HCT116 (cell line): ENCODE measurements at regions not wholly inside any gene's neighbourhood (a gene's known extent, or its start where the extent isn't known, plus 50 kb on each side); places are given as distances from the start of the nearest gene placed in this dataset.

Experiments used
- ATAC-seq: fragments of 200-7000 bp; cut with Tn5 transposase; 2 replicates; pipeline ENCODE4 v1.9.1; 2020; ENCODE audit warnings: mild to moderate bottlenecking, moderate library complexity
- BruUV-seq: library from RNA; stranded (reverse); fragments of 400-500 nt; replicated peaks from 2 replicates; lab custom pipeline; 2021; lab: Mats Ljungman, UMichigan
- CTCF ChIA-PET: fragments of 300-600 bp; sonication (Branson Sonifier 250); formaldehyde crosslinking; loops from one replicate; lab custom pipeline; 2021; ENCODE audit warnings: antibody characterized with exemption; lab: Charles Lee
- POLR2A ChIA-PET: fragments of 300-600, 350-600 bp; sonication (Branson Sonifier 250); formaldehyde crosslinking; loops from one replicate; lab custom pipeline; 2021; ENCODE audit warnings: antibody characterized with exemption; lab: Charles Lee
- RAD21 ChIA-PET, 2 experiments: fragments of 300-600 bp; sonication (Branson Sonifier 250); formaldehyde crosslinking; loops; one replicate each; lab custom pipeline; 2023; ENCODE audit warnings: low total read pairs in 2 of 2; ENCODE audit not compliant: uncharacterized antibody in 2 of 2, unreplicated experiment in 2 of 2, low non-redundant PET in 1 of 2; lab: Charles Lee
- DNase-seq: peaks from one replicate; pipeline ENCODE4 v3.0.0-alpha.2; 2010; ENCODE audit warnings: low read depth, low spot score
- H2AFZ ChIP-seq: fragments of 200-600 bp; shearing (Covaris generic), sonication (generic); 2 replicates; pipeline ENCODE4 v1.6.1; 2017; ENCODE audit warnings: low read depth, mixed run types, mixed read lengths, antibody characterized with exemption, low read length; ENCODE audit not compliant: poor library complexity, severe bottlenecking
- H3K27ac ChIP-seq: 2 replicates; pipeline ENCODE4 v1.5.1; 2012; ENCODE audit warnings: low read depth, low read length
- H3K27me3 ChIP-seq: fragments of 200-600 bp; sonication (generic); 2 replicates; pipeline ENCODE4 v1.6.1; 2016; ENCODE audit warnings: mixed run types, low read length, mixed read lengths; ENCODE audit not compliant: insufficient read depth
- H3K36me3 ChIP-seq, 2 experiments: fragments of 200-500 bp in 1 of 2; fragments of 200-600 bp in 1 of 2; sonication (Bioruptor generic) in 1 of 2; sonication (generic) in 1 of 2; 2 replicates each; pipeline versions ENCODE4 v1.5.1 to v1.6.1; 2014 to 2016; ENCODE audit warnings: low read length in 2 of 2, inconsistent platforms in 1 of 2, mixed read lengths in 1 of 2, mixed run types in 1 of 2; ENCODE audit not compliant: insufficient read depth in 2 of 2, control insufficient read depth in 1 of 2
- H3K4me1 ChIP-seq, 2 experiments: fragments of 200-600 bp in 1 of 2; sonication (generic) in 1 of 2; 2 replicates each; pipeline versions ENCODE4 v1.5.1 to v1.6.1; 2012 to 2017; ENCODE audit warnings: low read length in 2 of 2, inconsistent platforms in 1 of 2, mild to moderate bottlenecking in 1 of 2, mixed read lengths in 1 of 2, mixed run types in 1 of 2, moderate library complexity in 1 of 2; ENCODE audit not compliant: insufficient read depth in 2 of 2, control insufficient read depth in 1 of 2
- H3K4me2 ChIP-seq: fragments of 200-600 bp; sonication (generic); 2 replicates; pipeline ENCODE4 v1.6.1; 2017; ENCODE audit warnings: mixed run types, low read length, mixed read lengths
- H3K4me3 ChIP-seq, 2 experiments: fragments of 200-600 bp in 1 of 2; sonication (generic) in 1 of 2; replicated peaks in 1 of 2; 2 replicates each; pipeline ENCODE4 v1.5.1; 2011 to 2016; ENCODE audit warnings: low read length in 2 of 2, control low read depth in 1 of 2, low read depth in 1 of 2, mild to moderate bottlenecking in 1 of 2, mixed read lengths in 1 of 2, mixed run types in 1 of 2
- H3K79me2 ChIP-seq: fragments of 200-600 bp; sonication (generic); 2 replicates; pipeline ENCODE4 v1.6.1; 2017; ENCODE audit warnings: mild to moderate bottlenecking, mixed run types, low read length, moderate library complexity, mixed read lengths; ENCODE audit not compliant: insufficient read depth
- H3K9ac ChIP-seq: fragments of 200-600 bp; sonication (generic); 2 replicates; pipeline ENCODE4 v1.6.1; 2016; ENCODE audit warnings: low read length, mixed read lengths
- H3K9me2 ChIP-seq: fragments of 200-600 bp; sonication (generic), shearing (Covaris generic); 2 replicates; pipeline ENCODE4 v1.6.1; 2017; ENCODE audit warnings: mixed run types, mild to moderate bottlenecking, moderate library complexity; ENCODE audit not compliant: insufficient read depth
- H3K9me3 ChIP-seq, 2 experiments: fragments of 200-500 bp in 1 of 2; fragments of 200-600 bp in 1 of 2; sonication (Bioruptor generic) in 1 of 2; sonication (generic) in 1 of 2; 2 replicates each; pipeline ENCODE4 v1.6.1; 2014 to 2017; ENCODE audit warnings: low read length in 2 of 2, mixed read lengths in 2 of 2, inconsistent platforms in 1 of 2, low read depth in 1 of 2, mild to moderate bottlenecking in 1 of 2, mixed run types in 1 of 2, moderate library complexity in 1 of 2; ENCODE audit not compliant: control insufficient read depth in 1 of 2, insufficient read depth in 1 of 2
- H4K20me1 ChIP-seq: fragments of 200-600 bp; sonication (generic), shearing (Covaris generic); 2 replicates; pipeline ENCODE4 v1.6.1; 2017; ENCODE audit warnings: mixed run types, mild to moderate bottlenecking, moderate library complexity; ENCODE audit not compliant: insufficient read depth
- ATF3 ChIP-seq: IDR thresholded peaks from 2 replicates; pipeline ENCODE4 v1.6.1; 2012
- CBX3 ChIP-seq: IDR thresholded peaks from 2 replicates; pipeline ENCODE4 v1.6.1; 2012; ENCODE audit warnings: low read depth
- CEBPB ChIP-seq: IDR thresholded peaks from 2 replicates; pipeline ENCODE4 v1.6.1; 2012; ENCODE audit warnings: low read depth
- CTCF ChIP-seq, 3 experiments: fragments of 200-600 bp in 1 of 3; sonication (generic) in 1 of 3; IDR thresholded peaks in 2 of 3; conservative IDR thresholded peaks in 1 of 3; 2 replicates each; pipeline ENCODE4 v1.5.1; 2012 to 2017; ENCODE audit warnings: low read depth in 2 of 3, low read length in 2 of 3, antibody characterized with exemption in 1 of 3, borderline replicate concordance in 1 of 3, control low read depth in 1 of 3, mild to moderate bottlenecking in 1 of 3, mixed read lengths in 1 of 3, mixed run types in 1 of 3, moderate library complexity in 1 of 3; ENCODE audit not compliant: insufficient read depth in 1 of 3
- EGR1 ChIP-seq: IDR thresholded peaks from 2 replicates; pipeline ENCODE4 v1.6.1; 2012; ENCODE audit warnings: low read depth
- ELF1 ChIP-seq: IDR thresholded peaks from 2 replicates; pipeline ENCODE4 v1.6.1; 2012; ENCODE audit warnings: low read depth, borderline replicate concordance
- EZH2 ChIP-seq: fragments of 200-600 bp; sonication (generic); IDR thresholded peaks from 2 replicates; pipeline ENCODE4 v1.6.1; 2017; ENCODE audit warnings: antibody characterized with exemption, mixed run types
- EZH2phosphoT487 ChIP-seq: fragments of 200-600 bp; IDR thresholded peaks from 2 replicates; pipeline ENCODE4 v1.6.1; 2018; ENCODE audit warnings: antibody characterized with exemption, borderline replicate concordance
- FOSL1 ChIP-seq: IDR thresholded peaks from 2 replicates; pipeline ENCODE4 v1.6.1; 2012; ENCODE audit warnings: low read depth
- JUND ChIP-seq: IDR thresholded peaks from 2 replicates; pipeline ENCODE4 v1.6.1; 2012
- MAX ChIP-seq: IDR thresholded peaks from 2 replicates; pipeline ENCODE4 v1.6.1; 2012
- POLR2A ChIP-seq: IDR thresholded peaks from 2 replicates; pipeline ENCODE4 v1.7.0; 2011; ENCODE audit warnings: borderline replicate concordance; ENCODE audit not compliant: insufficient read depth, insufficient read length; ENCODE audit errors: extremely low read depth
- POLR2AphosphoS5 ChIP-seq: IDR thresholded peaks from 2 replicates; pipeline ENCODE4 v1.6.1; 2011; ENCODE audit warnings: mild to moderate bottlenecking, low read depth, low read length, moderate library complexity
- RAD21 ChIP-seq: IDR thresholded peaks from 2 replicates; pipeline ENCODE4 v1.6.1; 2012; ENCODE audit warnings: low read depth, mild to moderate bottlenecking
- REST ChIP-seq: IDR thresholded peaks from 2 replicates; pipeline ENCODE4 v1.6.1; 2012; ENCODE audit warnings: low read depth
- SRF ChIP-seq: IDR thresholded peaks from 2 replicates; pipeline ENCODE4 v1.6.1; 2012; ENCODE audit warnings: low read depth
- YY1 ChIP-seq: IDR thresholded peaks from 2 replicates; pipeline ENCODE4 v1.6.1; 2011; ENCODE audit warnings: low read length, low read depth, moderate library complexity, mild to moderate bottlenecking; ENCODE audit not compliant: insufficient replicate concordance; ENCODE audit errors: extremely low read depth
- ZBTB33 ChIP-seq: IDR thresholded peaks from 2 replicates; pipeline ENCODE4 v1.6.1; 2011; ENCODE audit warnings: mild to moderate bottlenecking, low read length, moderate library complexity; ENCODE audit not compliant: insufficient replicate concordance; ENCODE audit errors: extremely low read depth
- ZFX ChIP-seq: fragments of 450-650 bp; IDR thresholded peaks from 2 replicates; pipeline ENCODE4 v1.6.1; 2017
- ZNF274 ChIP-seq: fragments of 200-500 bp; sonication (Bioruptor generic); IDR thresholded peaks from 2 replicates; pipeline ENCODE4 v1.6.1; 2014; ENCODE audit warnings: mild to moderate bottlenecking, low read depth, low read length, inconsistent platforms
- intact Hi-C: fragments of 100-400 bp; cut with micrococcal nuclease; formaldehyde crosslinking; loops from 2 replicates; pipeline ENCODE4 v1.10.0; 2022

- Histone ChIP-seq H3K36me3 (no peaks in the 10 kb centered on the region), H4K20me1 (no peaks in the 10 kb centered on the region), H3K27me3 (no peaks in the 10 kb centered on the region), H3K4me2 (no peak overlapping the region), H3K27ac (no peak overlapping the region), H3K4me3 (no peak overlapping the region), H2AFZ (no peak overlapping the region), H3K4me1 (no peaks in the 10 kb centered on the region), H3K9me3 (peaks cover 12 to 21% of the 10 kb centered on the region in 2 experiments; a peak in 3 of 4 replicates), H3K9ac (no peak overlapping the region), H3K79me2 (no peaks in the 10 kb centered on the region), H3K9me2 (no peaks in the 10 kb centered on the region)
- TF ChIP-seq CBX3, result no peak
- TF ChIP-seq ZFX, result no peak
- no peak for TF ChIP-seq CTCF (IDR thresholded peaks at IDR 0.05 in 2 of 3, conservative IDR thresholded peaks at IDR 0.05 in 1 of 3; ENCODE audit: borderline replicate concordance in 1 of 3, insufficient read depth in 1 of 3, low read depth in 2 of 3, low read length in 2 of 3)
- no peak for TF ChIP-seq ZNF274
- TF ChIP-seq POLR2A, result no peak
- no peak for TF ChIP-seq RAD21
- no peak for TF ChIP-seq ELF1
- TF ChIP-seq POLR2AphosphoS5, result no peak
- no peak for TF ChIP-seq SRF
- TF ChIP-seq ZBTB33, result no peak
- TF ChIP-seq FOSL1, result no peak
- TF ChIP-seq EGR1, result no peak
- TF ChIP-seq YY1, result no peak
- no peak for TF ChIP-seq JUND
- TF ChIP-seq CEBPB, result no peak
- no peak for TF ChIP-seq ATF3
- TF ChIP-seq MAX, result no peak
- no peak for TF ChIP-seq EZH2phosphoT487
- TF ChIP-seq EZH2, result no peak
- no peak for TF ChIP-seq REST
- DNase-seq, result no peak
- intact Hi-C loops, result no loop called here
- BruUV-seq, result no TSS peak
- POLR2A ChIA-PET, result no interaction called here
- no peak for ATAC-seq
- CTCF ChIA-PET, result no interaction called here
- RAD21 ChIA-PET, result no interaction called here
Observed at GRCh38 chr10:62696798-62697197, 107.7 kb upstream of the ADO start.
